Dendritic cell treated with granulocyte-macrophage colony-stimulating factor and Interleukin-4, amounts not matched to agents 40 ng/mL and 50 ng/mL, for 4 days (primary cell): ENCODE measurements at regions not wholly inside any gene's neighbourhood (a gene's known extent, or its start where the extent isn't known, plus 50 kb on each side); places are given as distances from the start of the nearest gene placed in this dataset.

ENCODE experiments used
- H3K27ac Mint-ChIP-seq: one replicate; pipeline ENCODE4 v1.8.0; 2022; ENCODE audit warnings: mild to moderate bottlenecking, mixed read lengths
- H3K27me3 Mint-ChIP-seq: one replicate; pipeline ENCODE4 v1.8.0; 2022; ENCODE audit warnings: mild to moderate bottlenecking, mixed read lengths
- H3K36me3 Mint-ChIP-seq: one replicate; pipeline ENCODE4 v1.8.0; 2022; ENCODE audit warnings: low read depth, mixed read lengths
- H3K4me1 Mint-ChIP-seq: one replicate; pipeline ENCODE4 v1.8.0; 2022; ENCODE audit warnings: low read depth, mixed read lengths
- H3K4me3 Mint-ChIP-seq: one replicate; pipeline ENCODE4 v1.8.0; 2022; ENCODE audit warnings: mild to moderate bottlenecking, moderate library complexity, mixed read lengths
- H3K9me3 Mint-ChIP-seq: one replicate; pipeline ENCODE4 v1.8.0; 2022; ENCODE audit warnings: mixed read lengths
- intact Hi-C: fragments of 100-400 bp; cut with micrococcal nuclease; formaldehyde crosslinking; loops from one replicate; pipeline ENCODE4 v1.15.0; 2022

DNA sequence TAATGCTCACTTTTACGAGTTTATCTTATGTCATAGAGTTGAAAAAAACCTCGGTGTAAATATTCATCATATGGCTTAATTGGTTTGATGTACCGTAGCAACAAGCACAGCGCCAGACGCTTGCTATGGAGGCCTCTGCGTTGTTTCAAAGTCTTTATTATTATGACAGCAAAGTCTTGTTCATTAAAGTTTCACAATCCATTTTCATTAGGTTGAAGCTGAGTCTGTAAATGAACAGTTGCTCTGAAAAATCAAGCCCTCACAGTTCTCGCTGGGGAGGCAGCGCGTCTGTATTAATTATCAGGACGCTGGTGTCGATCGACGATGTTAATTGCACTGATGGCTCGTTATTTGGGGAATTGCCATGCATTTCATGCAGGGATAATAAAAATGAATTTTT, 185.6 kb downstream of the INSC start:
- intact Hi-C loops = no loop called here
- H3K4me1 Mint-ChIP-seq = no peaks in the 10 kb centered on the region
- no peaks in the 10 kb centered on the region for H3K9me3 Mint-ChIP-seq
- no peaks in the 10 kb centered on the region for H3K36me3 Mint-ChIP-seq
- no peaks in the 10 kb centered on the region for H3K27me3 Mint-ChIP-seq
- no peak overlapping the region for H3K4me3 Mint-ChIP-seq
- no peak overlapping the region for H3K27ac Mint-ChIP-seq

DNA sequence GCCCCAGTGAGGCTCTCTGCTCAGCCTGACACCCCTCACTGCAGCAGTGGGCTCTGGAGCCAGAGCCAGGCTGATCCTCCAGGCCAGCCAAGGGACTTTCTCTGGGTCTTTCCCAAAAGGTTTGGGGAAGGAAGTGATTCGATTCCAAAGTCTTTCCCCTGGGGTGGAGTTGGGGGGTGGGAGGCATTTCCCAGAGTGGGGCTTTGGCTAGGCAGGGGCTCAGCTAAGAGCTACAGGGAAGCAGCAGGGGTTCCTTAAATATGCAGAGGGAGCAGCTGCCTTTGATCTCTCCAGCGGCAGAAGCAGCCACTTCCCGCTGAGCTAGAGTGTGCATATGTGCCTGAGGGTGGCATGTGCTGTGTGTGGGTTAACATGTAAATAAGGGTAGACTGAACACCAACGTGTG, 192.9 kb downstream of the INSC start:
- Mint-ChIP-seq H3K27me3 (no peaks in the 10 kb centered on the region), H3K27ac (no peak overlapping the region), H3K9me3 (peaks cover 2% of the 10 kb centered on the region), H3K36me3 (no peaks in the 10 kb centered on the region), H3K4me1 (no peaks in the 10 kb centered on the region), H3K4me3 (no peak overlapping the region)
- intact Hi-C loops = no loop called here

DNA sequence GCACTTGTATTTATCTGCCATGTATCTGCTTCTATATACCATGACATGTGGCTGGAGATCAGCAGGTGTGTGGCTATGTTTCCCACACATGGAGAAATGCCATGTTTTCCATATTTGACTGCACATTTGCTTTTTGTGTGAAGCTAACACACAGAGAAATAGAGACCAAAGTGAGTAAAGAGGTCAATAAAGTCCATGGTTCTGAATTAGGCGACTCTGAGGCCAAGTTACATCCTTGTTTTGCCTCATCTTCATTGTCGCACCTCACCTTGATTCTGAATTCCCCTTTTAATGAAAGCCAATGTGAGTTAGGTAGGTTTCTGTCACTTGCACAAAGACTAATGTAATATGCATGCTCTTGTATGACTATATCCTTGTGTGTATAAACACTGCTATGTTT, 194.1 kb downstream of the INSC start:
- Mint-ChIP-seq H3K27me3 (no peaks in the 10 kb centered on the region), H3K27ac (no peak overlapping the region), H3K9me3 (peaks cover 10% of the 10 kb centered on the region), H3K4me3 (no peak overlapping the region), H3K36me3 (no peaks in the 10 kb centered on the region), H3K4me1 (no peaks in the 10 kb centered on the region)
- intact Hi-C loops = no loop called here

DNA sequence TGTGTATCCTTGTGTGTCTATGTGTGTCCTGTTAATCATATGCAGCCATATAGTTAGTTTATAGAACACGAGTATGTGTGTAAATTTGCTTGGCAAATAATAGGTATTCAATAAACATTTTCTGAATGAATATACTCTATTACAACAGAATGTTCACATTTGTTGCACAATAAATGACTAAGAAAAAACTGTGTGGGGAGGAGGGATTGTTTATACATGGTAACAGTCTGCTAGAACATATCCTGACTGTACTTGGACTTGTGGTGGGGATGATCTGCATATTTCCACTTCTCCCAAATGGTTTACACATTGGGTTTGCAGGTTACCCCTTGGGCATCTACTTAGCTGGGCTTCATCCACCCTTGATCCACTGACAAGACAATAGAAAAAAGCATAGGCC, 194.6 kb downstream of the INSC start:
- no peak overlapping the region for H3K4me3 Mint-ChIP-seq
- H3K36me3 Mint-ChIP-seq = no peaks in the 10 kb centered on the region
- no peaks in the 10 kb centered on the region for H3K4me1 Mint-ChIP-seq
- no peaks in the 10 kb centered on the region for H3K27me3 Mint-ChIP-seq
- H3K27ac Mint-ChIP-seq = no peak overlapping the region
- intact Hi-C loops = no loop called here
- peaks cover 10% of the 10 kb centered on the region for H3K9me3 Mint-ChIP-seq

DNA sequence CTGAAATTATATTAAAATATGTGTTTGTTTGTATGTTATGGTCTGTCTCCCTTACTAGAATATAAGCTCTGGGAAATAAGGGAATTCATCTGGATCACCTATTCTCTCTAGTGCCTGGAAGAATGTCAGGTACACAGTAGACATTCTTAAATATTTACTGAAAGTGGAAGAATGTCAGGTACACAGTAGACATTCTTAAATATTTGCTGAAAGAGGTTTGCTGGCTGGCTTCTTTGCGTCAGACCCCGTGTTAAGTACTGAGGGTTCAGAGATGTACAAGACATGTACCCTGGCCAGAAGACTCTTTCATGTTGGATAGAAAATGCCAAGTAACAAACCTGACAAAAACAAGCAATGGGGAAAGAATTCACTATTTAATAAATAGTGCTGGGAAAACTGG, 199.1 kb downstream of the INSC start:
- intact Hi-C loops = no loop called here
- Mint-ChIP-seq H3K4me3 (no peak overlapping the region), H3K36me3 (no peaks in the 10 kb centered on the region), H3K9me3 (peaks cover 10% of the 10 kb centered on the region), H3K27ac (no peak overlapping the region), H3K4me1 (no peaks in the 10 kb centered on the region), H3K27me3 (no peaks in the 10 kb centered on the region)

DNA sequence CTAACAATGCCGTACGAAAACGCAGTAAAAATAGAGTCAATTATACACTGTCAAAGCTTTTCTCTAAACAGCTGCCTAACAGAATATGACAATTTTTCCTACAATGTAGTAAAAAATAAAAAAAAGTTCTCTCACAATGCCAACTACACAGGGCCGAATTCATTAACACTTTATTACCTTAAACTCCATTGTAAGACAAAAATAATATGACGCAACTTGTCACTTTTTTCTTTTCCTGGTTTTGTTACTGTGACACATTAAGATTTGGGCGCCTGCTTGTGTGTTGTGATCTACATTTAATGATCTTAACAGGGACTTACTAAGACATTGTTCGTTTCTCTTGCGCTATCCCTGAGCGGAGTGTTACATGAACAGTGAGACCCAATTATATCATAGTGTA, 204.1 kb downstream of the INSC start:
- Mint-ChIP-seq H3K36me3 (no peaks in the 10 kb centered on the region), H3K27me3 (no peaks in the 10 kb centered on the region), H3K4me1 (no peaks in the 10 kb centered on the region), H3K9me3 (no peaks in the 10 kb centered on the region), H3K4me3 (no peak overlapping the region), H3K27ac (no peak overlapping the region)
- intact Hi-C loops = no loop called here

DNA sequence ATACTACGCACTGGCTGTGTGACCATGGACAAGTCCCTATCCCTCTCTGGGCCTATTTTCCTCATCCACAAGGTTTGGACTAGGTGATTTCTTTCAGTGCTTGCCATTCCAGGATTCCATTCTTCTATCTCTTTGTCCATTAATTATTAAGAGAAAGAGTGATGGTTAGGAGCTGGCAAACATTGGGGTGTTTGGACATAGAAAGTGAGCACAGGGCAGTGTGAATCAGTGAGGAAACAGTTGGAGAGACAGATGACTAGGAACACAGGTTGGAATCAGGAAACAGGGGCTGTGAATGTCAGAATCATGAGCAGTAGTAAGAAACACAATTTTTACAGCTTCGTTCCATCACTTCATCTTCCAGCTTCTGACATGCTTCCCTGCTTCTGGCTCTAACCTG, 211.8 kb downstream of the INSC start:
- H3K4me1 Mint-ChIP-seq = no peaks in the 10 kb centered on the region
- no peak overlapping the region for H3K27ac Mint-ChIP-seq
- H3K27me3 Mint-ChIP-seq = no peaks in the 10 kb centered on the region
- no peak overlapping the region for H3K4me3 Mint-ChIP-seq
- H3K36me3 Mint-ChIP-seq = no peaks in the 10 kb centered on the region
- intact Hi-C loops = no loop called here
- no peaks in the 10 kb centered on the region for H3K9me3 Mint-ChIP-seq

DNA sequence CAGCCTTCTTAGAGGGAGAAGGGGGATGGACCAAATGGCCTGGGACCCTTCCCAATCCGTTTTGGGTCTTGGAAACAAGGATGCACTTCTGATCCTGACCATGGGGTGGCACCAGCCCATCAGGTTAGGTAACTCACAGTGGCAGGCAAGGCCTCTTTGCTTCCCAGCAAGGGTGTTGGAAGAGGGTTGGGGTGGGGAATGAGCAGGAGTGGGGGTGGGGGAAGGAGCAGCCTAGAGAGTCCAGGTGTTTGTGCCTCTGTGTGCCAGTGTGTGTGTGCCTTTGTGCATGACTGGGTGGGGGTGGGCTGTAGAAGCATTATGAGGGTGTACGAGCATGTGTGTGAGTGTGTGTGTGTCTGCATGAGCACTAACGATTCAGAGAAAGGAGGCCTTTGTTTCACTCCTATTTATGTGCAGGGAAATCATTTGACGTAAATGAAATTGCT, 213.1 kb downstream of the INSC start:
- intact Hi-C loops = loop anchor here (2.0 kb wide), 1 partner anchor 1285 kb away; no protein-coding TSS in a partner anchor
- H3K27me3 Mint-ChIP-seq = no peaks in the 10 kb centered on the region
- H3K27ac Mint-ChIP-seq = no peak overlapping the region
- no peaks in the 10 kb centered on the region for H3K36me3 Mint-ChIP-seq
- H3K9me3 Mint-ChIP-seq = no peaks in the 10 kb centered on the region
- no peaks in the 10 kb centered on the region for H3K4me1 Mint-ChIP-seq
- H3K4me3 Mint-ChIP-seq = no peak overlapping the region

DNA sequence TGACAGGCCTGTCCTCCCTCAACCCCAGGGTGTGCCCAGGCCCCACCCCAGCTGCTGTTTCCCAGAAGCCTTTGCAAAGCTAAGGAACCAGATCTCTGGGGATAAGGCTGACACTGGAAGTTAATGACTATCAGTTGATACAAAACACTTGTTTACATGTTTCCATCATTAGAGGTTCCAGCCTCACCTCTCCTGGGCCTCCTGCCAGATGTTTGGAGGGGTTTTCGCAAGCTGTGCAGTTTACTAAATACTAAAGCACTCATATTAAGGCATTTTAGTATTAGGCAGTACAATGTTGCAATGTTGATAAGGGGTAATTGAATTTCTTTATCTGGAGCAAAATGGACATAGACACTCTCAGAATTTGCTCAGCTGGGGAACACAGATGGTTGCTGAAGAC, 218.7 kb downstream of the INSC start:
- H3K36me3 Mint-ChIP-seq = no peaks in the 10 kb centered on the region
- no peaks in the 10 kb centered on the region for H3K27me3 Mint-ChIP-seq
- H3K4me1 Mint-ChIP-seq = no peaks in the 10 kb centered on the region
- intact Hi-C loops = no loop called here
- no peaks in the 10 kb centered on the region for H3K9me3 Mint-ChIP-seq
- H3K4me3 Mint-ChIP-seq = no peak overlapping the region
- no peak overlapping the region for H3K27ac Mint-ChIP-seq

DNA sequence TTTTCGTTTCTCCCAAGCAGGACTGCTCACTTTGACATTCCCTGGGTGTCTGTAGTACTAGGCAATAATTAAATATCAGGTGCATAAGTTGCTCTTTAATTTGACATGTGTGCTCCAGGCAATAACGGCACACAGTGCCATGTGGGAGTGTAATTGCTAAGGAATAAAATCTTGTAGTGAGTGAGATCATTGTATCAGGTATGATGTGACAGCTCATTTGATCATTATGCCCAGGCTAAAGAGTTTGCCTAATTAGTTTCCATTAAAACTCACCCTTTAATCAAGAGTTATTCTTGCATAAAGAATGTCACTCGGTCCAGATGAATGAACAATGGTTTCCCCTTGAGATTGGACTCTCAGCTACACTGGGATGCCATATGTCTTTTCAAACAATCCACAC, 220.0 kb downstream of the INSC start:
- H3K4me3 Mint-ChIP-seq = no peak overlapping the region
- no peak overlapping the region for H3K27ac Mint-ChIP-seq
- H3K9me3 Mint-ChIP-seq = peaks cover 10% of the 10 kb centered on the region
- intact Hi-C loops = no loop called here
- H3K4me1 Mint-ChIP-seq = no peaks in the 10 kb centered on the region
- H3K27me3 Mint-ChIP-seq = no peaks in the 10 kb centered on the region
- no peaks in the 10 kb centered on the region for H3K36me3 Mint-ChIP-seq

DNA sequence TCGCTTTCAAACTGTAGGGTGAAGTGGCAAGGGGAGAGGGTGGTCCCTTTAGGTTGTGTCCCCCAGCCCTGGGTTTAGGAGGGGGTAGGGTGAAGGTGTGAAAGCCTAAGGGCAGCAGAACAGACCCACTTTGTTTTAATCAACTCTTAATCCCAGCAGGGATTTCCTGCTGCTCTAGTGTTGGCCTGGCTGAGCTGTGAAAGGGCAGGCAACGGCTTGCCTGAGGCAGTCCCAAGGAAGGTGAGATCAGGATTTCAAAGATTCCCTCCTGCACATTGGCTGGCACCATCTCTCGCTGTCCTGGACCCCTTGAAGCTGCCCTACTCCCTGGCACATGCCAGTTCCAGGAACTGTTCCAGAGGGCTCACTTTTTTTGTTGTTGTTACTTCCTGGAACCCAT, 221.3 kb downstream of the INSC start:
- Mint-ChIP-seq H3K36me3 (no peaks in the 10 kb centered on the region), H3K4me1 (no peaks in the 10 kb centered on the region)

DNA sequence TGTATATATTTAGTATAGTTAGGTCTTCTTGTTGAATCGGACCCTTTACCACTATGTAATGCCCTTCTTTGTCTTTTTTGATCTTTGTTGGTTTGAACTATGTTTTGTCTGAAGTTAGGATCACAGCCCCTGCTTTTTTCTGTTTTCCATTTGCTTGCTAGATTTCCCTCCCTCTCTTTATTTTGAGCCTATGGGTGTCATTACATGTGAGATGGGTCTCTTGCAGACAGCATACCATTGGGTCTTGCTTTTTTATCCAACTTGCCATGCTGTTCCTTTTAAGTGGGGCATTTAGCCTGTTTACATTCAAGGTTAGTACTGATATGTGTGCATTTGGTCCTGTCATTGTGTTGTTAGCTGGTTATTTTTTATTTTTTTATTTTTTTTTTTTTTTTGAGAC, 224.6 kb downstream of the INSC start:
- no peak overlapping the region for H3K27ac Mint-ChIP-seq
- intact Hi-C loops = no loop called here
- no peaks in the 10 kb centered on the region for H3K27me3 Mint-ChIP-seq
- peaks cover 15% of the 10 kb centered on the region for H3K9me3 Mint-ChIP-seq
- H3K36me3 Mint-ChIP-seq = no peaks in the 10 kb centered on the region
- H3K4me3 Mint-ChIP-seq = no peak overlapping the region
- H3K4me1 Mint-ChIP-seq = no peaks in the 10 kb centered on the region

More for the DNA sequence above, 221.3 kb downstream of the INSC start:
- no peaks in the 10 kb centered on the region for H3K27me3 Mint-ChIP-seq
- no peak overlapping the region for H3K27ac Mint-ChIP-seq
- peaks cover 15% of the 10 kb centered on the region for H3K9me3 Mint-ChIP-seq
- no peak overlapping the region for H3K4me3 Mint-ChIP-seq
- intact Hi-C loops = no loop called here

DNA sequence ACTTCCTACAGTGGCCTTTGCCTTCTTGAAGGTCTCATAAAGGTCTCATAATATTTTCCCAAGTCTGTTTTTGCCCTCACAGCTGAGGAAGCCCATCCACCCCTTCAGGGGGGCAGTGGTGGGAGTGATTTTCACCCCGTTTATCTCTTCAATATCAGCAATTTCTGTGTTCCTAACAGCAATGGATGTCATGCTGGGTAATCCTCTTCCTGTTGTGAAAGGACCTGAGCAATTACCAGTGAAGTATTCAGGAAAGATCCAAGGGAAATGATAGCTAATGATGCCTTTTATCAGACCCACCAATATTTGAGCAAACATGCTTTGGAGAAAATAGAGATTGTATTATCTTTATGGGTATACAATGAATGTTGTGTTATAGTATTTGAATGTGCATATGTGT, 226.9 kb downstream of the INSC start:
- no peaks in the 10 kb centered on the region for H3K4me1 Mint-ChIP-seq
- intact Hi-C loops = no loop called here
- peaks cover 15% of the 10 kb centered on the region for H3K9me3 Mint-ChIP-seq
- no peaks in the 10 kb centered on the region for H3K36me3 Mint-ChIP-seq
- no peaks in the 10 kb centered on the region for H3K27me3 Mint-ChIP-seq
- no peak overlapping the region for H3K4me3 Mint-ChIP-seq
- no peak overlapping the region for H3K27ac Mint-ChIP-seq

DNA sequence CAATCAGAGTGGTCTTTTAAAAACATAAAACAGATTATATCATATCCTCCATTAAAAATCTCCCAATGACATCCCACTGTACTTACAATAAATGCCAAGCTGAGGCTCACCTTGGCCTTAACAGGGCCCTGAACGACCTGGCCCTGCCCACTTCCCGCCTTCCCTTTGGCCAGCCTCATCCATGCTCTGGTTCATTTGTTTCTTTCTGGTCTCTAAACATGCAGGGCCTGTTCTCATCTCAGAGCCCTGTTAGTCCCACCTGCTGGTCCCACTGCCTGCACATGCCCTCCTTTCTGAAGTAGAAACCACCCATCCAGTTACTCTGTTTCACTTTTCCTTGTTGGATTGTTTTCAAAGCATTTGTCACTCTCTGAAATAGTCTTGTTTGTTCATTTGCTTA, 227.4 kb downstream of the INSC start:
- Mint-ChIP-seq H3K36me3 (no peaks in the 10 kb centered on the region), H3K27me3 (no peaks in the 10 kb centered on the region), H3K4me1 (no peaks in the 10 kb centered on the region), H3K9me3 (peaks cover 15% of the 10 kb centered on the region), H3K27ac (no peak overlapping the region), H3K4me3 (no peak overlapping the region)
- intact Hi-C loops = no loop called here

DNA sequence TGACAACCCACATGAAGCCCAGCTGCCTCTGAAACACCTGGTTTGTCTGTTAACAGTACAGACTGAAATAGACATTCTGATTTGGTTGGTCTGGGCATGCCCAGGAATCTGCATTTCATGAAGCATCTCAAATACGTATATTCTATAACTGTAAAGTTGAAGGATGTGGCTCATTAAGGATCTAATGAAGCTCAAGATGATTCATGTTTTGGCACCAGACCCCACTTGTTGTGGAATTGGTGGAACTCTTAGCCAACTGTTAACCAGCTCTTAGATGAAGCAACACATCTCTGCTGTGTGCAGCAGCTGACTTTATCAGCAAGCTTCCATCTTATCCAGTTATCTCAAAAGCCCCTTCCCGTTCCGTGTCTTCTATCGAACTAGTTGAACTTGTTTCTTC, 232.2 kb downstream of the INSC start:
- Mint-ChIP-seq H3K4me1 (no peaks in the 10 kb centered on the region), H3K27ac (no peak overlapping the region), H3K36me3 (no peaks in the 10 kb centered on the region)

More for the DNA sequence above, 232.2 kb downstream of the INSC start:
- intact Hi-C loops = no loop called here
- H3K9me3 Mint-ChIP-seq = no peaks in the 10 kb centered on the region
- H3K27me3 Mint-ChIP-seq = no peaks in the 10 kb centered on the region
- no peak overlapping the region for H3K4me3 Mint-ChIP-seq
